Amniotic epithelial cell (primary cell): ENCODE measurements at regions not wholly inside any gene's neighbourhood (a gene's known extent, or its start where the extent isn't known, plus 50 kb on each side); places are given as distances from the start of the nearest gene placed in this dataset.
"Not testable (repeated sequence)": the region's sequence is repeated elsewhere in the genome, so short reads cannot be mapped to it uniquely, and the experiment has no call there.

Experiments
- DNase-seq: peaks from one replicate; pipeline ENCODE4 v3.0.0-alpha.2; 2010; ENCODE audit warnings: low read depth

DNA sequence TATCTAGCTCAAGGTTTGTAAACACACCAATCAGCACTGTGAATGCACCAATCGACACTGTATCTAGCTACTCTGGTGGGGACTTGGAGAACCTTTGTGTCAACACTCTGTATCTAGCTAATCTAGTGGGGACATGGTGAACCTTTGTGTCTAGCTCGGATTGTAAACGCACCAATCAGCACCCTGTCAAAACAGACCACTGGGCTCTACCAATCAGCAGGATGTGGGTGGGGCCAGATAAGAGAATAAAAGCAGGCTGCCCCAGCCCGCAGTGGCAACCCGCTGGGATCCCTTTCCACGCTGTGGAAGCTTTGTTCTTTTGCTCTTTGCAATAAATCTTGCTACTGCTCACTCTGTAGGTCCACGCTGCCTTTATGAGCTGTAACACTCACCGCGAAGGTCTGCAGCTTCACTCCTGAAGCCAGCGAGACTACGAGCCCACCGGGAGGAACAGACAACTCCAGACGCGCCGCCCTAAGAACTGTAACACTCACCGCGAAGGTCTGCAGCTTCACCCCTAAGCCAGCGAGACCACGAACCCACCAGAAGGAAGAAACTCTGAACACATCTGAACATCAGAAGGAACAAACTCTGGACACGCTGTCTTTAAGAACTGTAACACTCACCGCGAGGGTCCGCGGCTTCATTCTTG is 128.5 kb downstream of the MRPL14 start:
- DNase-seq, result not testable (repeated sequence)

DNA sequence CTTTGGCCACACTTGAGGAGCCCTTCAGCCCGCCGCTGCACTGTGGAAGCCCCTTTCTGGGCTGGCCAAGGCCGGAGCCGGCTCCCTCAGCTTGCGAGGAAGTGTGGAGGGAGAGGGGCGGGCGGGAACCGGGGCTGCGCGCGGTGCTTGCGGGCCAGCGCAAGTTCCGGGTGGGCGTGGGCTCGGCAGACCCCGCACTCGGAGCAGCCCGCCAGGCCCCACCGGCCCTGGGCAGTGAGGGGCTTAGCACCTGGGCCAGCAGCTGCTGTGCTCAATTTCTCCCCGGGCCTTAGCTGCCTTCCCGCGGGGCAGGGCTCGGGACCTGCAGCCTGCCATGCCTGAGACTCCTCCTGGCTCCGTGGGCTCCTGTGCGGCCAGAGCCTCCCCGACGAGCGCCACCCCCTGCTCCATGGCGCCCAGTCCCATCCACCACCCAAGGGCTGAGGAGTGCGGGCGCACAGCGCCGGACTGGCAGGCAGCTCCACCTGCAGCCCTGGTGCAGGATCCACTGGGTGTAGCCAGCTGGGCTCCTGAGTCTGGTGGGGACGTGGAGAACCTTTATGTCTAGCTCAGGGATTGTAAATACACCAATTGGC is 129.2 kb downstream of the MRPL14 start:
- not testable (repeated sequence) for DNase-seq

DNA sequence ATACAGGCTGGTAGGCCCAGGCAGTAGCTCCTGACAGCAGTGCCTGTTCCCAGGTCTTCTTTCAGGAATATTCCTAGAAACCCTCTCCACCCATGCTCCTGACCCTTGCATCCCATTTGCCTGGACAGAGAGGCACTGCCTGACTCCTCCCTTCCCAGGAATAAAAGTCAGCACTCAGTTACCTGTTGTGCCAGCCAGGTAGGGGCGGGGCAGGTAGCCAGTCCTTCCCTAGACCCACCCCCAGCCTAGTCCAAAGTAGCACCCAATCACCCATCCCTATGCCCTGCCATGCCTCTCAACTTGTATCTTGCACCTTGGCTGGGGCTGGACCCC is 129.9 kb downstream of the MRPL14 start:
- no peak for DNase-seq

DNA sequence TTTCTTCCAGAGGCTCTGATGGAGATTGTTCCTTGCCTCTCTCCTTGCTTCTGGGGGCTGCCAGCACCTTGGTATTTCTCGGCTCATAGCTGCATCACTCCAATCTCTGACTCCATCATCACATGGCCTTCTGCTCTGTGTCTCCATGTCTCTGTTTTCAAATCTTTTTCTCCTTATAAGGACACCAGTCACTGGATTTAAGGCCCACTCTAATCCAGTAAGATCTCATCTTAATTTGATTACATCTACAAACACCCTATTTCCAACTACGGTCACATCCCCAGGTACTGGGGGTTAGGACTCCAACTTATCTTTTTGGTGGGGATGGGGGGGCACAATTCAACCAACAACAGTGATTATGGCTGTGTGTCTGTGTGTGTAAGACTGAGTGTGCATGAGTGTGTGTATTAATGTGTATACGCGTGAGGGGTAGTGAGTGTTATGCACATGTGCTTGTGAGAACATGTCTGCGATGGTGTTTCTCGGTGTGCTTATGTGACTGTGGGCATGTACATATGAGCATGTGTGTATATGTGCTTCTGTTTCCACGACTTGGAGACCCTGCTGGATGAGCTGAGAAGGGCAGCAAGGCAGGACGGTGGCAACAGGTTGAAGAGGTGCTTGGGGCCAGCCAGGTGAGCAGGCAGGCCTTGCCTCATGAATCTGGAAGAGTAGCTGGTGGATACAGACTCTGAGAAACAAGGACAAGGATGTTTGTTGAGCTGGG is 130.5 kb downstream of the MRPL14 start:
- DNase-seq, result no peak

DNA sequence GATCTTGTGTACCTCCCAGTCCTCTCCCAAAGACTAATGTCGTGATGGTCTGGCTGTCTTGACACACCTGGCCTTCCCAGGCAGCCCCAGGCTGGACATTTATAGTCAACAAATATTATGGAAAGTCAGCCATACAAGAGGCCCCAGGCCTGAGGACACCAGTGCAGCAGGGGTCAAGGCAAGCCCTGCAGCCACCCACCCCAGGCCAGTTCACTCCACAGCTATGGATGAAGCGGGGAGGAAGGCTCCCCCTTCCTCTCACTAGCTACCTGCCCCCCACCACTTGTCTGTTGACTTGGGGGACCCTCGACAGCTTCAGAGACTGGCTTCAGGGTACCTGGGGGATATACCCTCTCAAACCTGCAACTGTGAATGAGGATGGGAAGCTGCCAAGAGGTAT is 132.1 kb downstream of the MRPL14 start:
- DNase-seq, result no peak

DNA sequence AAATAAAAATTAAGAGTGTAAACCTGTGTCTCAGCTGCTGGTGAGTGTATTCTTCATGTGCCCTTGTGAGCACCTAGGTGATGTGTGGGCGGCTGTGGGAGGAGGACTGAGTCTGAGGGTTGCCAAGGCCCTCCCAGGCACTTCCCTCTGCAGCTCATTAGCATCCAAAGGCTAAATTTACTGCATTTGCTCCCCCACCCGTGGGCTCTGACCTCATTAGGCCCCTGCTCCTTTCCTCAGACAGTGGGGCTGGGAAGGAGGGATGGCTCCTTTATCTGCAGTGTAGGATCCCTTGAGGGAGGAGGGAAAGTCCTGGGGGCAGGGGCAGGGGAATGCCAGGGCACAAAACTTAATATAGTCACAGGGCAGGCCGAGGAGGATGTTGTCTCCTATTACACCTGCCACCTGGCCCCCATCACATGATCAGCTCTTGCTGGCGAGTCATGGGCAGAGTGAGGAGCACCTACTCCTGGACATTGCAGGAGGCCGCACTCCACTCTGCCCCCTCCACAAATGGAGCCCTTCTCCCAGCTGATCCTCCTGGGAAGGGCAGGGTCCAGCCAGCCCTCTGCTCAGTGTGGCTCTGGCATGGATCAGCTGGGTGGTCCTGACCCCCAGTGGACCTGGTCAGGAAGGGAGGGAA is 133.2 kb downstream of the MRPL14 start:
- DNase-seq, result no peak

DNA sequence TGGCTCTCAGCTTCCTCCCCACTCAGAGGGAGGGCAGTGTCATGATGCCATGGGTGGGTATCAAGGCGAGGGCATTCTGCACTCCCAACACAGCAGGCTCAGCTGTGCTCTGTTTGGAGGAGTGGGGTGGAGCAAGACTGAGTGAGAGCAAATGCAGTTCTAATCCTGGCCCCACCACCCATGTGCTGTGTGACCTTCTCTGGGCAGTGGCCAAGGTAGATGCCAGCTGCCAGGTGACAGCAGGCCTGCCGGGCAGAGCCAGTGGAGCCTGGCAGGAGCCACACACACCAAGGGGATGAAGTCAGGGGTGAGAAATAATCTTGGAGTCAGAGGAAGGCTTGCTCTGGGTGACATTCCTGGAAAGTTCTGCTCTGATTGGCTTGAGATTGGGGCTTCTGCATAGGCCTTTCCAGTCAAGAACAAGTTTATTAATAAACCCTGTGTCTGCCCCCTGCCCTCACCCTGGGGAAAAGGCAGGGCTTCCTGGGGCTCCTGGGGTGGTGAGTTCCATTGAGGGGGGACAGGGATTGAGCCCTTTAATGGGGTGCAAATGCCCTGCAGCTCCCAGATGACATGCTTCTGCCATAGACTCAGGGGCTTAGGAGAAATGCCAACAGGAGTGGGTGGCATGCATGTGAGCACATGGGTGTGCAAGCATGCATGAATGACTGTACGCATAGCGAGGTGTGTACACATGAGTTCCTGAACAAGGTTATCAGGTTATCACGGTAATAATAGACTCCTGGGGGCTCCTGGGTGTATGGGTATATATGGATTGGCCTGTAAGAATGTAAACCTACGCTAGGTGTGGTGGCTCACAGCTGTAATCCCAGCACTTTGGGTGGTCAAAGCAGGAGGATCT is 134.2 kb downstream of the MRPL14 start:
- no peak for DNase-seq

DNA sequence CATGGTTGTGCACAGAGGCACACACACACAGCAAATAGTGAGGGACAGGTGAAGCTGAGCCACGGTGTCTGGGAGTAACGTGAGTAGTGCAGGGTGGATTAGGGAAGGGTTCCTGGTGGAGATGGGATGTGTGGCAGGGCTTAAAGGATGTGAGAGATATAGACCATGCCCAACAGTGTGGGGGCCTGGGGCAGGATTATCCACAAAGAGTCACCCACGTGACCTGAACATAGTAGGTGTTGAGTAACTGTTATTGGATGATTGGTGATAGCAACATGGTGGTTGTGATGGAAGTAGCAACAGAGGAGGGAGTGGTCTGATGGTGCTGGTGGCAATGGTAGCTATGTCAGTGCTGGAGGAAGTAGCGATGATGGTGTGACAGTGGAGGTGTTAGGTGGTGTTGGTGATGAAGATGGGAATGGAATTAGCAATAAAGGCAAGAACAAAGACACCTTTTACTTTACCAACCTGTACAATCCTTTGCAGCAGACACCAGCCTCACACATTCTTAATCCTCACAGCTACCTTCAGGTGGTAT is 135.1 kb downstream of the MRPL14 start:
- DNase-seq, result no peak

DNA sequence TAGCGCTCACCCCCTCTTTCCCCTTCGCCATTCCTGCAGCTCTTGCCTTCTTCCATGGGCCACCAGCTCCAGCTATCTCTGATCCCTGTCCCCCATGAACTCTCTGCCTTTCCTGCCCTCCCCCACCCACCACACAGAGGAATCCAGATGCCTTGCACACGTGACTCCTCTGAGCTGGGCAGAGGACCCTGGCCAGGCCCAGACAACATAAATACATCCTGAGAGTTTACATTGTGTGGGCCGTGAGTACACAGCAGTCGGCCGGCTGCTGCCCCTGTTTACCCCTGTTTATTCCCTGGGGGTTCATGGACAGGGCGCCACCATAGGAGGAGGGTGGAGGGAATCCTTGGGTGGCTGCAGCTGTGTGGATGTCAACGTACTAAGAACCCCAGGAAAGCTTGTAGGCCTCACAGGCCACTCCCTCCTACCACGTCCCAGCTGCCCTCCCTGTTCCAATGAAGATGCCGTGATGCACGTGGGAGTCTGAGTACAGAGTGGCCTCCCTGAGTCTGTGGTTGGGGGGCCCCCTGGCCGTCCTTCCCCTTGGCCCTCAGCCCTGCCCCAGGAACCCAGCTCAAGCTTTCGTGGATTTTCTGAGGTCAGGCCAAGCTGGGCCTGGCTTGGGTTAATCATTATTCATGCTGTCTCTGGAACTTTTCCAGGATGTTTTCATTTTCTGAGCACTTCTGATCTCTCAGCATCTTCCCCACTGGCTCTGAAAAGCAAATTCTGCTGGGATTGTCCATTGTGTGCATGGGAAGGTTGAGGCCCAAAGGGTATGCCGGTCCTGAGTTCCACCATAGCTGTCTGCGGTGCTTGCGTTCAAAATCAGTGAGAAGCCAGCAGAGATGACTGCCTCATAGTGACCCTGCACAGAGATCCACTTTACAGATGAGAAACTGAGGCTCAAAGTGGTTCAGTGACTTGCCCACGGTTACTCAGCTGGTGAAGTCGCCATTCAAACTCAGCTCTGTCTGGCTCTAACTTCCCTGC is 136.3 kb downstream of the MRPL14 start:
- peak; percentile 98 for DNase-seq

DNA sequence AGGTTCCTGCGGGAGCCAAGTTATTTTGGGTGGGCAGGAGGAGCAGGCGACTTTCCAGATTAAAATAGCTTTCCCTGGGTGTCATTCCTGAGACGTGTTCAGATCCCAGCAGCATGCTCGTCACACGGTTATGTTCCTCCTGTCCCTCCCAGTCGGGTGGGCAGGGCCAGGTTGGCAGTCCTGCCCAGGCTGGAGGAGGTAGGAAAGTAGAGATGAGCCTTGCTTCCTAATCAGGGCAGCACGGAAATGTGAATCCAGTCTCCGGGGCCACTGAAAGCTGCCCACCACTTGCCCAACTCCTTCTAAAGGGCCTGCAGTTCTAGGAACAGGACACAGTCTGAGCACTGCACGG is 137.0 kb downstream of the MRPL14 start:
- no peak for DNase-seq

DNA sequence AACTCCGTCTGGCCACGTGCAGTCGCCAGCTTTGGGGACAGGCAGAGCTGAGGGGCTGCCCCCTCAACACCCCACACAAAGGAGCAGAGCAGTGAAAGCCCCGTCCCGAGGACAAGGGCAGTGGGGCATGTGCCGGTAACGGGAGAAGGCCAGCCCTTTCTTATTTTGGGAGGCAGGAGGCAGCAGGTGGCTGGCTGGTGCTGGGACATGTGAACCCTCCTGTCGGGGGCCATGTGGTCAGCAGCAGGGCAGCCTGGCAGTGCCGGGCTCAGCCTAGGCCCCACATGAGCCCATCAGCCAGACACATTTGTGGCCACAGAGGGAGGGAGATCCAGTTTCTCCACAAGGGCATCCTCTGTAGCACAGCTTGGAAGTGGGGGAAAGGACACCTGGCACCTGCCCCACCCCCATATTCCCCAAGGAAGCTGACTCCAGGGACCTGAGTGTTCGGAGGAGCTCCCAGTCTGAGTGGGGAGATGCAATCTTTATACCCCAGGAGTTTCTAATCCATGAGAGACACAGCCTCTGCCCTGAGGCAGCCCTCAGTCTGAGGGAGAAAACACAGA is 137.6 kb downstream of the MRPL14 start:
- no peak for DNase-seq

DNA sequence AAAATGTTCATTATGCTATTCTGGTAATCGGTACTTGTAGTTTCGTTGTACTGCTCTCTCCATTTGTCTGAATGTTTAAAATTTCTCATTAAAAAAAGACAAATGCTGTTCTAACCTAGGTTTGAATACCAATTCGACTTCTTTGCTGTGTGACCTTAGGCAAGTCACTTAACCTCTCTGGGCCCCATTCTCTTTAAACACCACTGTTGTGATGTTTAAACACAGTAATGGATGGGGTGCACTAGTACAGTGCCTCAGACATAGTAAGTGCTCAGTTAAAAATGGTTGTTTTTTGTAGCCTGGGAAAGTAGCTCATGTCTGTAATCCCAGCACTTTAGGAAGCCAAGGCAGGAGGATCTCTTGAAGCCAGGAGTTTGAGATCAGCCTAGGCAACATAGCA is 138.5 kb downstream of the MRPL14 start:
- no peak for DNase-seq

DNA sequence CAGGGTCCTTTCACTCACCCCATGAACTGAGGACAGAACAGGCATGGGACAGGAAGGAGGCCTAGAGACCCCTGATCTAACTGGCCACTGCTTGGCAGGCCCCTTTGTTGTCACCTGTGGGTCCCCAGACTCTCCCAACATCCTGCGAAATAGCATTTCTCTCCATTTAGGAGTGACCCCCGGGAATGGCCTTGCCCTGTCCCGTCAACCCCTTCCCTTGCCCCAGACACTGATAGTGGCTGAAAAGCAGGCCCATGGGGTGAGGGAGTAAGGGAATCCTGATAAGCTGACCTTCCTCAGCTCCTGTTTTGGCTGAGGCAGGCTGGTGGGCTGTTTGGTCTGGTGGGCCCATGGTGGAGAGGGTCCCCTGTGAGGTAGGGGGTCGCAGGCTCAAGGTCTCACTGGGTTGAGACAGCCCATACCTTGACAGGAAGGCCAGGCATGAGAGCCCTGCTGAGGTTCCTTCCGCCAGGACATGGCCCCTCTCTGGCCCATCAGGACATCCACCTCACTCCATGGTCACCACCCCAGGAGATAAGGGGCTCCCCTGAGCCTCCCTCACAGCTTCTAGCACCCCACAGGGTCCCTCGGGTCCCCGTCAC is 139.3 kb downstream of the MRPL14 start:
- no peak for DNase-seq

DNA sequence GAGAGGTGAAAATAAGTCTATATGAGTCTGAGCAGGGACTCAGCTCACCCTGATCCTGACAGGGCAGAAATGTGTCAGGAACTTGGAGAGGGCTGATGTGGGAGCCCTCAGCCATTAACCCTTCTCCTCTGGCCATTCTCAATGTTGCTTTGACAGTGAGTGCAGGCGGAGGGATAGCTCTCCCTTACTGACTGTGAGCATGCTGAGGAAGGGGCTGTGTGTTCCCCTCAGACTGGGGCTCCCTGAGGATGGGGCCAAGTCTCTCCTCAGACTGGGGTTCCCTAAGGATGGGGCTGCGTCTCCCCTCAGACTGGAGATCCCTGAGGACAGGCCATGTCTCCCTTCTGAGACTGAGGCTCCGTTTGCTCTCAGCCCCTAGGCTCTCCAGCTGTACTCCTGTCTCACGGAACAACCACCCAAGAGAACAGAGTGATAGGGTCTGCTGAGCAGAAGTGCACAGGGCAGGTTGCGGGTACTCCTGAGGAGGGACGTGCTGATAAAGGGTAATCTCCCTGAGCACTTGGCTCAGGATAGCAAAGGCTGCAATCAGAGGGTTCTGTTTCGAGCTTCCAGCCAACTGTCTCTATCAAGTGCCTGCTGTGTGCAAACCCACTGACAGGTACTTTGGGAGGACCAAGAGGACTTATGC is 141.0 kb downstream of the MRPL14 start:
- DNase-seq, result no peak

DNA sequence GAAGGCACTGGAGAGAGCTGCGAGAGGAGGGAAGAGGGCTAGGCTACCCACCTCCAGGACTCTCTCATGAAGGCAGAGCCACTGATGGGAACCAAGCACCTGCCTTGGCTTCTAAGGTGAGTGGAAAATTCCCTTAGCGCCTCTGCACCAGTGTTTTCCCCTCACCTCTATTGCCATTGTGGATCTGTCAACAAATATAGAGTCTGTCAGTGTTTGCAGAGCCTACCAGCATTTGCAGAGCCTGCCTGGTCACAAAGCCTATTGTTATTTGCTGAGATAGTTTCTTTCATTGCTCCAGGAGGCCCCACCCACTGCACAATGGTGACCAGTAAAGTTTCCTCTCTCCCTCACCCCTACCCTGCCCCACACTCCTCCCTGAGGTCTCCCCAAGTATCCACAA is 141.9 kb downstream of the MRPL14 start:
- DNase-seq, result no peak

DNA sequence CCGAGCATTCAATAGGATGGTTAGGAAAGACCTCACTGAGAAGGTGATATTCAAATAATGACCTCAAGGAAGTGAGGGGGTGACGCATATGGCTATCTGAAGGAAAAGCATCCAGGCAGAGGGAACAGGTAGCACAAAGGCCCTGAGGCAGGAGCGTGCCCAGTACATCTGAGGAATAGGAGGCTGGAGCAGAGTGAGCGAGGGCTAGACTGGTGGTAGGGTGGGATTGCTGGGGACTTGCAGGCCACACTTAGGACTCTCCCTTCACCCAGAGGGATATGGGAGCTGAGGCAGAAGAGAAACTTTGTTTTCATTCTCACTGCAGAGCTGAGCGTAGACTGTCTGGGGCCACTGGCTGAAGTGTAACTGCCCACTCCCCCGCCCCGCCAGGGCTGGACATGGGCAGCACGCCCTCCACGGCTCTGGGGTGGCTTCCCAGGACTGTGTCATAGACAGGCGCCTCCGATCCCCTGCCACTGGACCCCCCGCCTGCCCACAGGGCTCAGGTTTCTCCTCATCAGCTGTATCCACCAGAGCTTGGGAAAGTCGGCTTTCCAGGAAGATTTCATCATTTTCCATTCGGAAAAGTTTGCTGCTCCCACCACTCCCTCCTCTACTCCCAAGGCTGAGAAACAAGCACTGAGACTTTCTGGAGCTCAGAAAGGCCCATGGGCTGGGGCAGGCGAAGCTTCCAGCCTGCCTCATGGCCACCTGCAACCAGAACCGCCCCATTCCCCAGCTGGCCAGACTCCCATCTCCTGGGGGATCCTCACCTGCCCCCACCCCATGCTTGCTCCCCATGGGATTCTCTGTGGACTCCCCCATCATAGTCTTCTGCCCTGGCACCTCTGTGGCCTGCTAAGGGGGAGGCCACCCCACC is 142.6 kb downstream of the MRPL14 start:
- DNase-seq, result no peak

DNA sequence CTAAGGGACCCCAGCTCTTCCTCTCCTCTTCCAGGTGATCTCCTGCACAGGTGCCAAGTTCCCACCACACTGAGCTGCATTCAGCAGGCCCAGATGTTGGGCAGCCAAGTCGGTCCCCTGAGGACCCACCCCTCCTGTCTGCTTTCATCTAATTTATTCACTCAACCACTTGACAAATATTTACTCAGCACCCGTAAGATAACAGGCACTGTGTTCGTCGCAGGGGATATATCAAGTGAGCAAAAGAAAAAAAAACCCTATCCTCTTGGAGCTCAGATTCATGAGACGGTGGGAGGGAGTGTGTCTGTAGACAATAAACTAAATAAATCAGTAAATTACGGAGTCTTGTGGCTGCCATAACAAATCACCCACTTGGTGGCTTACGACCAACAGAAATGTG is 143.6 kb downstream of the MRPL14 start:
- no peak for DNase-seq

DNA sequence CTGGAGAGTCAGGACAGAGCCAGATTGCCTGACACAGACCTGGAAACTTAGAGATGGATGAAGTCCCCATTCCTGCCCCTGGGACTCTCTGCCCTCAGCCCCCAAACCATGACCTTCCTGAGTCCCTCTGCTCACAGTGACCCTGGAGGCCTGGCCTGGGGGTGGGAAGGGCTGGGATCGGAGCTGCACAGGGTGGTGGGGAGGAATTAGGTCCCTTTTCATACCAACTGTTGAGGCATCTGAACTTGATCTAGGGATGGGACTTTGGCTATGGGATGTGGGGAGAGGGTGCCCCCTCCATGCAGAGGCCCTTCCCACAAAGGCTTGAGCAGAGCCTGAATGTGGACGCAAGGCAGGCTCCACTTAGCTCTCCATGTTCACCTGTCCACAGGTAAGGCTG is 144.1 kb downstream of the MRPL14 start:
- no peak for DNase-seq
